ENCODE measurements at regions not wholly inside any gene's neighbourhood (a gene's known extent, or its start where the extent isn't known, plus 50 kb on each side); places are given as distances from the start of the nearest gene placed in this dataset.

DNA sequence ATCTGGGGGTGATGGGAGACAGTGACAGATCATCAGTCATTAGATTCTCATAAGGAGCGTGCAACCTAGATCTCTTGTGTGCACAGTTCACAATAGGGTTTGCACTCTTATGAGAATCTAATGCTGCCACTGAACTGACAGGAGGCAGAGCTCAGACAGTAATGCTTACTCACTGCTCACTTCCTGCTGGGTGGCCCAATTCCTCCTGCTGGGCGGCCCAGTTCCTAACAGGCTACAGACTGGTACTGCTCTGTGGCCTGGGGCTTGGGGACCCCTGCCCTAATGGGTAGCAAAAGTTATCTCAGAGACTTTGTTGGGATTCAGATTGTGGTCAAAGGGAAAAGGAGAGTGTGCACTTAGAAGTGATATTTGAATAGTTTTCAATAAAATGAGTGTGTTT is 840.1 kb upstream of the ID2 start:
- TF ChIP-seq, protein P1, sequence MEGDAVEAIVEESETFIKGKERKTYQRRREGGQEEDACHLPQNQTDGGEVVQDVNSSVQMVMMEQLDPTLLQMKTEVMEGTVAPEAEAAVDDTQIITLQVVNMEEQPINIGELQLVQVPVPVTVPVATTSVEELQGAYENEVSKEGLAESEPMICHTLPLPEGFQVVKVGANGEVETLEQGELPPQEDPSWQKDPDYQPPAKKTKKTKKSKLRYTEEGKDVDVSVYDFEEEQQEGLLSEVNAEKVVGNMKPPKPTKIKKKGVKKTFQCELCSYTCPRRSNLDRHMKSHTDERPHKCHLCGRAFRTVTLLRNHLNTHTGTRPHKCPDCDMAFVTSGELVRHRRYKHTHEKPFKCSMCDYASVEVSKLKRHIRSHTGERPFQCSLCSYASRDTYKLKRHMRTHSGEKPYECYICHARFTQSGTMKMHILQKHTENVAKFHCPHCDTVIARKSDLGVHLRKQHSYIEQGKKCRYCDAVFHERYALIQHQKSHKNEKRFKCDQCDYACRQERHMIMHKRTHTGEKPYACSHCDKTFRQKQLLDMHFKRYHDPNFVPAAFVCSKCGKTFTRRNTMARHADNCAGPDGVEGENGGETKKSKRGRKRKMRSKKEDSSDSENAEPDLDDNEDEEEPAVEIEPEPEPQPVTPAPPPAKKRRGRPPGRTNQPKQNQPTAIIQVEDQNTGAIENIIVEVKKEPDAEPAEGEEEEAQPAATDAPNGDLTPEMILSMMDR (IDR thresholded peaks at IDR 0.05; ENCODE audit: low read length), result no peak
- TF ChIP-seq EZH2 (optimal IDR thresholded peaks at IDR 0.05; ENCODE audit: low read depth, low read length) (no peak), EZH2phosphoT487 (IDR thresholded peaks at IDR 0.05; ENCODE audit: low read length) (no peak)
- H3K4me3 ChIP-seq (ENCODE audit: low read length), result no peak overlapping the region
- no peaks in the 10 kb centered on the region for H3K27me3 ChIP-seq (replicated peaks; ENCODE audit: insufficient read depth, low read length)
- DNase-seq, result no peak
- H3K79me2 ChIP-seq (ENCODE audit: low read length), result no peaks in the 10 kb centered on the region
- no peaks in the 10 kb centered on the region for H4K20me1 ChIP-seq (ENCODE audit: insufficient read depth, low read length)
- no peaks in the 10 kb centered on the region for H3K4me1 ChIP-seq (ENCODE audit: low read length)
- no peaks in the 10 kb centered on the region for H3K9me3 ChIP-seq (replicated peaks; ENCODE audit: insufficient read depth, low read length)
- H3K9me2 ChIP-seq (replicated peaks; ENCODE audit: insufficient read depth, low read length), result no peaks in the 10 kb centered on the region
- H3F3A ChIP-seq (ENCODE audit: insufficient read depth, low read length), result no peaks in the 10 kb centered on the region
- H3K4me2 ChIP-seq (ENCODE audit: low read depth, low read length), result no peak overlapping the region
- no peak overlapping the region for H2AFZ ChIP-seq (ENCODE audit: low read length)
- no peak overlapping the region for H3K27ac ChIP-seq (ENCODE audit: low read length)
- no peak overlapping the region for H3K9ac ChIP-seq (ENCODE audit: low read length)
- H3K36me3 ChIP-seq (replicated peaks; ENCODE audit: insufficient read depth, low read length), result no peaks in the 10 kb centered on the region

DNA sequence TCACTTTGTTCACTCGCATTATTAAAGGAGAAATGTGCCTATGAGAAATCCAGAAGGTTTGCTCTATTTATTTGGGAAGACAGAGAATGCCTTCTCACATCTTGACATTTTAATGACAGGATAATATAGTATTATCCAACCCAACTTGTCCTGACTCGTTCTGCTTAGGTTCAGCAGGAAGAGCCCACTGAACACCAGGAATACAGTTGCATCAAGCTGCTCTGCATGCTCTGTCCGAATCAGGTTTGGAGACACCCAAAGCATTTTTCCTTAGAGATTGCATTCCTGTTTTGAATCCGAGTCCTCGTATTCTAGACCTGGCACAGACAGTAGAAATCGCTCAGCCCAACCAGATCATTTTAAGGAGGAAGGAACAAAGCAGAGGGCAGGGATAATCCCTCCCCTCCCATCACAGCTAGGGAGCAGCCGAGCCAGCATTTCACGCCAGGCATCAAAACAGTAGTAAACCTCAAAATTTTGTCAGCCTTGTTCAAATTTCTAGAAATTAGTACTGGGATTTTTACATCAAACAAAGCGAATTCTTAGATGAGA is 837.4 kb upstream of the ID2 start:
- Histone ChIP-seq H3K9me3 (replicated peaks; ENCODE audit: insufficient read depth, low read length) (no peaks in the 10 kb centered on the region), H4K20me1 (ENCODE audit: insufficient read depth, low read length) (no peaks in the 10 kb centered on the region), H2AFZ (ENCODE audit: low read length) (no peak overlapping the region), H3K4me1 (ENCODE audit: low read length) (no peaks in the 10 kb centered on the region), H3K79me2 (ENCODE audit: low read length) (no peaks in the 10 kb centered on the region), H3K9ac (ENCODE audit: low read length) (no peak overlapping the region), H3F3A (ENCODE audit: insufficient read depth, low read length) (no peaks in the 10 kb centered on the region), H3K36me3 (replicated peaks; ENCODE audit: insufficient read depth, low read length) (no peaks in the 10 kb centered on the region), H3K27ac (ENCODE audit: low read length) (no peak overlapping the region), H3K4me3 (ENCODE audit: low read length) (no peak overlapping the region), H3K27me3 (replicated peaks; ENCODE audit: insufficient read depth, low read length) (no peaks in the 10 kb centered on the region), H3K4me2 (ENCODE audit: low read depth, low read length) (no peak overlapping the region), H3K9me2 (replicated peaks; ENCODE audit: insufficient read depth, low read length) (no peaks in the 10 kb centered on the region)
- TF ChIP-seq, protein P1 (IDR thresholded peaks at IDR 0.05; ENCODE audit: low read length), result no peak
- TF ChIP-seq EZH2 (optimal IDR thresholded peaks at IDR 0.05; ENCODE audit: low read depth, low read length) (no peak), EZH2phosphoT487 (IDR thresholded peaks at IDR 0.05; ENCODE audit: low read length) (no peak)
- DNase-seq, result no peak

DNA sequence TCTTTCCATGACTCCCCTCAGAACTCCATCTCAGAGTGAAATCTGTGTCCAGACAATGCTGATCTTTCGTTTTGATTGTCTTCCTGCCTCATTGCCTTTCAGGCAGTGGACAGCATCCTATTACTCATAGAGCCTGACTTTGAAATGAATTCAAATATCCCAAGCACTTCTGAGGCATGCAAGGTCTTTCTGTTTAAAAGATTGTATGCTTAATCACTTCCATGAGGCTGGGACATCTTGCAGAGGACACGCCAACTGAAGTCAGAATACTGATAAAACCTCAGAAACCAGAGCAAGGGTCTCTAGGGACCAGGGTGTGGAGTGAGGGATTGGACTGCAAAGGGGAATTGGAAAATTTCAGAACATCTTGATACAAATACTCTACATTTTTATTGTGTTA is 836.5 kb upstream of the ID2 start:
- no peaks in the 10 kb centered on the region for H4K20me1 ChIP-seq (ENCODE audit: insufficient read depth, low read length)
- no peaks in the 10 kb centered on the region for H3K4me1 ChIP-seq (ENCODE audit: low read length)
- no peaks in the 10 kb centered on the region for H3K36me3 ChIP-seq (replicated peaks; ENCODE audit: insufficient read depth, low read length)
- H3F3A ChIP-seq (ENCODE audit: insufficient read depth, low read length), result no peaks in the 10 kb centered on the region
- no peak overlapping the region for H2AFZ ChIP-seq (ENCODE audit: low read length)
- no peaks in the 10 kb centered on the region for H3K27me3 ChIP-seq (replicated peaks; ENCODE audit: insufficient read depth, low read length)
- DNase-seq, result no peak
- TF ChIP-seq EZH2phosphoT487 (IDR thresholded peaks at IDR 0.05; ENCODE audit: low read length), result no peak
- TF ChIP-seq, protein P1 (IDR thresholded peaks at IDR 0.05; ENCODE audit: low read length), result no peak
- no peak for TF ChIP-seq EZH2 (optimal IDR thresholded peaks at IDR 0.05; ENCODE audit: low read depth, low read length)
- H3K9ac ChIP-seq (ENCODE audit: low read length), result no peak overlapping the region
- no peaks in the 10 kb centered on the region for H3K79me2 ChIP-seq (ENCODE audit: low read length)
- H3K4me2 ChIP-seq (ENCODE audit: low read depth, low read length), result no peak overlapping the region
- no peak overlapping the region for H3K4me3 ChIP-seq (ENCODE audit: low read length)
- H3K9me3 ChIP-seq (replicated peaks; ENCODE audit: insufficient read depth, low read length), result no peaks in the 10 kb centered on the region
- H3K27ac ChIP-seq (ENCODE audit: low read length), result no peak overlapping the region
- H3K9me2 ChIP-seq (replicated peaks; ENCODE audit: insufficient read depth, low read length), result no peaks in the 10 kb centered on the region
